HG02588 (cell line): ENCODE measurements at regions not wholly inside any gene's neighbourhood (a gene's known extent, or its start where the extent isn't known, plus 50 kb on each side); places are given as distances from the start of the nearest gene placed in this dataset.
"Not testable (repeated sequence)": the region's sequence is repeated elsewhere in the genome, so short reads cannot be mapped to it uniquely, and the experiment has no call there.

Source experiments
- ATAC-seq: cut with Tn5 transposase; IDR thresholded peaks from one replicate; pipeline ENCODE4 v1.9.1; 2021; ENCODE audit warnings: mild to moderate bottlenecking, moderate library complexity; ENCODE audit not compliant: unreplicated experiment

DNA sequence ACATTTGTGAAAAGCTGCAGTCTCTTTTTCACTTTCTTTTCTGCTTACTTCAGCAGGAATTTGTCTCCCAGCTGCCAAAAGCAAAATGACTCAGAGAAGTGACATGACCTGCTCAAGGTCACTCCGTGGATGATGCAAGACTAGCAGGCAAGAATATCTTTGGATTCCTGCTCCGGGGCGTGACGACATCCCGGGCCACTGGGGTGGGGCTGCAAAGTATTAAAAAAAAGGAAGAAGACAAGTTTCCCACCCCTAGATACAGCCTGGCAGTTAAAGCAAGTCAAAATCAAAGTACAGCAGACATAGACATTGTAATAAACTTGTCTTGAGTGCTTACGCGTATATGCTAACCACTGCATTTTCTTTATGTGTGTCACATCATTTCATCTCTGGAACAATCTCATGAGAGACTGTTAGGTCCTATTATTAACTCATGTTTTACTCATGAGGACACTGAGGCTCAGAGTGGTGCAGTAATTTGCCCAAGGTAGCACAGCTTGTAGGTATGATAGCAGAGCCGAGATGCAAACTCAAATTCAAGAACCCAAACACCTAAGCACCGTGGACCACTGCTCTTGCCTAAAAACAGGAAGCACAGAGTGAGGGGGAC is 485.2 kb upstream of the PROK2 start:
- no peak for ATAC-seq

DNA sequence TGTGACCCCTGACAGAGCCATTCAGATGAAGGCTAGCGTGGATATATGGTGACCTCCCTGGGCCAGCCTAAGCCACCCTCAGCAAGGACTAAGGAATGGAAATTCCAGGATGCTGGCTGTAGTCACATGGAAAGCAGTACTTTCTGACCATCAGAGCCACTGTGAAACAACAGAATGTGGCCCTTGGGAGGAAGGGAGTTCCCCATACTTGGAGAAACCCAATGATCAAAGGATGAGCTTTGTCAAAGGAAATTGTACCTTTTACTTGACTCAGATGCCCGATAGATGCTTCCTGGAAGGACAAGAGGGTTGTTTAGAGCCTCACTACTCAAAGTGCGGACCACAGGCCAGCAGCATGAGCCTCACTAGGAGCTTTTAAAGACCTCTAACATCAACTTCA is 484.5 kb upstream of the PROK2 start:
- no peak for ATAC-seq

DNA sequence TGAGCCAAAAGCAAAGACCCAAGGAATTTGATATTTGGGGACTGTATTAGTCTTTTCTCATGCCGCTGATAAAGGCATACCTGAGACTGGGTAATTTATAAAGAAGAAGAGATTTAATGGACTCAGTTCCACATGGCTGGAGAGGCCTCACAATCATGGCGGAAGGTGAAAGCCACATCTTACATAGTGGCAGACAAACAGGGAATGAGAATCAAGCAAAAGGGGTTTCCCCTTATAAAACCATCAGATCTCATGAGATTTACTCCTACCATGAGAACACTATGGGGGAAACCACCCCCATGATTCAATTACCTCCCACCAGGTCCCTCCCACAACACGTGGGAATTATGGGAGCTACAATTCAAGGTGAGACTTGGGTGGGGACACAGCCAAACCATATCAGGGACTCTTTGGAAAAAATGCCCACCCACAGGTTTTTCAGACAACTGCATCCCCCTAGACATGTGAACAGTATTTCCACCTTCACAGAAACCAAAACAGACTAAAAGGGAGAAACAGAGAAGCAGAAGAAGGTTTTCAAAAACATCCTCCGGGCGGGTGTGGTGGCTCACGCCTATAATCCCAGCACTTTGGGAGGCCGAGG is 482.1 kb upstream of the PROK2 start:
- ATAC-seq = not testable (repeated sequence)

DNA sequence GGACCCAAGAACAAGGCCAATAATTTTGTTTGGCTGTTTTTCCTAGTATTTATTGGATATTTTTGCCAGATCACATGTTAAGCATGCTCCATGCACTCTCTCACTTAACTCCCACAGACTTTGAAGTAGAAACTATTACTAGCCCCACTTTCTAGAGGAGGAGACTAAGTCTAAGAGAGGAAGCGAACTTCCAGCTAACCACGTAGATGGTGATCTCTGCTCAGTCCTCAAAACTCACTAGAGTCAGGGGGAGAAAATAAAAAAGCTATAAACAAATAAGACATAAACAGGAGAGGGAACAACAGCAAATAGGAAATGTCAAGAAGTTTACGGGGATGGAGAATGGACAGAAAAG is 481.0 kb upstream of the PROK2 start:
- no peak for ATAC-seq

- ATAC-seq = no peak
These were observed 480.5 kb upstream of the PROK2 start for GRCh38 chr3:72265256-72266015.

GRCh38 chr3:72263223-72263990 is 478.5 kb upstream of the PROK2 start:
- no peak for ATAC-seq

DNA sequence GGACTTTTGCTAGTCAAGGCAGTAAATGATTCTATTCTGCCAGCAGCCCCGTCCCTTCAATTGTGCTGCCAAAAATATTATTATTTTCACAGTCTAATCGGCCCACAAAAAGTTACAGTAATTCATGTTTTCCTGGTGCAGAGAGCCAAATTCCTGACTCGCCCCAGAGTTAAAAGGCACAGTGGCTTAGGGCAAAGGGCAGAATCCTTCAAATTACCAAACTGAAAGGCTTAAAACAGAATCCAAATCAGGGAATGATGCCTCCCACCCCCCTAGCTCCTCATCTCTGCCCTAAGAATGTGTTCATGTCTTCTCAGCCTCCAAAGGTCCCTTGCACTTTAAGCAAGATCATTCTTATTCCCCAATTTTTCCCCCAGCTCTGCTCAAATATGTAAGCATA is 477.8 kb upstream of the PROK2 start:
- ATAC-seq = no peak

GRCh38 chr3:72261566-72262564 is 476.9 kb upstream of the PROK2 start:
- ATAC-seq = no peak

GRCh38 chr3:72260588-72260910 is 475.6 kb upstream of the PROK2 start:
- ATAC-seq = no peak

DNA sequence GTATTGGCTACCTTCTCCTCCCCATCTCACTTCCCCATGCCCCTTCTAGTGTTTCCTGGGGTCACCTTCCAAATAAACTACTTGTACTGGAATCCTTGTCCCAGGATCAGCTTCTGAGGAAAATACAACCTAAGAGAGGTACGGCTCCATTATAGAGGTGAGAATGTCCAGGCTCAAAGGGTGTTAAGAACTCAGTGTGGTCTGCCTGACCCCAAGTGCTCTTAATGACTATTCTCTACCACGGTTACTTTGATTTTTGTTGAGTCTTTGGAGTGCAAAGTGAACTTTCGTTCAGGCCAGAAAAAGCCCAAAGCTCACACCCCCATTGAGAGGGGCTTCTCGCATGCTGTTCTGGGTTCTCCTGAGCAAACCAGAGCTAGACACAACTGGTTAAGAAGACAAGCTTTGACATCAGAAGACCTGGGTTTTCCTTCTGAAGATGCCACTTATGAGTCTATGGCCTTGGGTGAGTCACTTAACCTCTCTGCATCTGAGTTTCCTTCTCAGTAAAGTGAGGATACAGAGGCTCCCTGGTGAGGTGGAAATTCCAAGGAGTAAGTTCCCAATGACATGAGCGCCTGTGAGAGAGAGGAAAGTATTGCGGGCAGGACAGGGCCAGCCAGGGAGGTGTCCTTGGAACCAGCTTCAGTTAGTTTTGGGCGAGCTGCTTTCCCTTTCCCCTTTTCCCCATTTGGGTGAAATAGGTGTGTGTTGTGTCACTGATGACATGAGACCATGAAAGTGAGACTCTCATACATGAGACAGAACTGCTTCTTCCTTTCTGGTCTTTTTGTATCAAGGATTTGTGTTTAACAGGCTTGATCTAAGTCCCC is 475.0 kb upstream of the PROK2 start:
- no peak for ATAC-seq

- ATAC-seq = no peak
These were observed 473.6 kb upstream of the PROK2 start for GRCh38 chr3:72258361-72259141.

DNA sequence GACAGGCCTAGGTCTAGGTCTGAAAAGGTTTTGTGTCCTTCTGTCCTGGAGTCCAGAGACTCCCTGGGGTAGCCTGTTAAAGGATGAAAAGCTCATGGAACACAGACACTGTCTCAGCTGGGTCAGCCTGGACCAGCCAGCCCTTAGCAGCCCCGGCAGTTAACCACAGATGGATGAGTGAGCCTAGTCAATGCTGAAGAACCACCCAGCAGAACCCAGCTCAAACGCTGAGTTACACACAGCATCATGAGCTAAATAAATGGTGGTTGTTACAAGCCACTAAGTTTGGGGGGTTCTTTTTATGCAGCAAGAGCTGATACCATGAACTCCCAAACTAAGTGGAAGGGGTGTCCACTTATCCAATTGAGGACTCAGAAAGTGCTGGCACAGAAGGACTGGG is 472.8 kb upstream of the PROK2 start:
- ATAC-seq = no peak

DNA sequence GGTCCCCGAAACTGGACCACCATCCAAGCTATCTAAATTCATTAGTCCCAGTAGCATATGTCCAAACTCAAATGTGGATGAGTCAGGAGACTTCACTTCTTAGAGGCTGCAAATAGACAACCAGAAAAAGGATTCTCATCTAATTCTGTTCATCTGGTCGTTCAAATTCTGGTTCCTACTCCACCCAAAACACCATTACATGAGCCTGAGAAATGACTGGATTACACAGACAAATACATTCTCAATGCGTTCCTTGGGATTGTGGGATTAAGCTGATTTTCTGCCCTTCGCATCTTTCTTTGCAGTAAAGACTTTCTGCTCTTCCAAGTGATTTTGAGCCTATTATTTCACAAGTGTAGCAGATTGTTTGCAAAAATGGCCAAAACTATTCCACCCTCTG is 472.3 kb upstream of the PROK2 start:
- ATAC-seq = no peak

DNA sequence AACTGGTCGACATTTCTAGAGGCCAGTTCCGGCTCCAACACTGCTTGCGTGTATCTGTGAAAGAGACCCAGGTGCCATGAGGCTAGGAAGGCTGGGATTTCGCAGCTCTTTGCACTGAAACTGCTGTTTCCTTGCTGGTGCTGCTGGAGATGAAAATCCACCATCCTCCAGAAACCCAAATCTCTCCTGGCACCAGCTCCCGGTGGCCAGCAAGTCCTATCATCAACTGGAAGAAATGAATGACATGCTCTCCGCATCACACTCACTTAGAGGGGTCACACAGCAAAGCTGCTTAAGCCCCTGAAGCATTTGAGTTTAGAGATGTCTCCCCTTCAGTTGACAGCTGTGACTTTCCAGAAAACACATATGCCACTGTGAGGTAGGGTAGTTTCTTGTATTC is 471.8 kb upstream of the PROK2 start:
- no peak for ATAC-seq

- no peak for ATAC-seq
These were observed 471.0 kb upstream of the PROK2 start for GRCh38 chr3:72255791-72256559.

- ATAC-seq = no peak
These were observed 470.2 kb upstream of the PROK2 start for GRCh38 chr3:72255191-72255590.

DNA sequence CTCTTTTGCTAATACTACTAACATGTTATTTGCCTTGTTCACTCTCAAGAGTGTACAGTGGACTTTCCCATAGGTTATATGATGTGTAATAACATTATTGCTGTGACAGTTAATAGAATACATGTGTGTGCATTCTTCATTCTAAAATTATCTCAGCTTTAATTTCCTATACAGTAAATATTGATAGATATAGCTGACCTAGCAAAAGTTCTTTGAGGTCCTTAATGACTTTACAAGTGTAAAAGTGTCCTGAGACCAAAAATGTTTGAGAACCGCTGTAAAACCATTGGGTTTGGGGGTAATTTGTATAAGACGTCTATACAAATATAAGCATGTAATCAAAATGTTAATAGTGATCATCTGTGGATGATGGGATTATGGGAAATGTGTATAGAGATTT is 469.5 kb upstream of the PROK2 start:
- no peak for ATAC-seq

- ATAC-seq = no peak
These were observed 465.8 kb upstream of the PROK2 start for GRCh38 chr3:72250725-72251124.
